Astrocyte of the cerebellum (primary cell): ENCODE measurements at regions not wholly inside any gene's neighbourhood (a gene's known extent, or its start where the extent isn't known, plus 50 kb on each side); places are given as distances from the start of the nearest gene placed in this dataset.

Source experiments
- DNase-seq: peaks from one replicate; pipeline ENCODE4 v3.0.0-alpha.2; 2011; ENCODE audit warnings: low read depth
- H3K4me3 ChIP-seq: 2 replicates; pipeline ENCODE4 v1.5.1; 2011; ENCODE audit warnings: mild to moderate bottlenecking, low read depth, low read length, moderate library complexity
- in situ Hi-C: cut with HindIII; loops from 2 replicates; pipeline ENCODE4 v1.10.0; 2017; ENCODE audit warnings: low sequenced_read_pairs
- TF ChIP-seq, protein P1 (sequence below): IDR thresholded peaks from 2 replicates; pipeline ENCODE4 v1.5.1; 2012; ENCODE audit warnings: low read length, low read depth, moderate library complexity, mild to moderate bottlenecking; ENCODE audit errors: missing control alignments

DNA sequence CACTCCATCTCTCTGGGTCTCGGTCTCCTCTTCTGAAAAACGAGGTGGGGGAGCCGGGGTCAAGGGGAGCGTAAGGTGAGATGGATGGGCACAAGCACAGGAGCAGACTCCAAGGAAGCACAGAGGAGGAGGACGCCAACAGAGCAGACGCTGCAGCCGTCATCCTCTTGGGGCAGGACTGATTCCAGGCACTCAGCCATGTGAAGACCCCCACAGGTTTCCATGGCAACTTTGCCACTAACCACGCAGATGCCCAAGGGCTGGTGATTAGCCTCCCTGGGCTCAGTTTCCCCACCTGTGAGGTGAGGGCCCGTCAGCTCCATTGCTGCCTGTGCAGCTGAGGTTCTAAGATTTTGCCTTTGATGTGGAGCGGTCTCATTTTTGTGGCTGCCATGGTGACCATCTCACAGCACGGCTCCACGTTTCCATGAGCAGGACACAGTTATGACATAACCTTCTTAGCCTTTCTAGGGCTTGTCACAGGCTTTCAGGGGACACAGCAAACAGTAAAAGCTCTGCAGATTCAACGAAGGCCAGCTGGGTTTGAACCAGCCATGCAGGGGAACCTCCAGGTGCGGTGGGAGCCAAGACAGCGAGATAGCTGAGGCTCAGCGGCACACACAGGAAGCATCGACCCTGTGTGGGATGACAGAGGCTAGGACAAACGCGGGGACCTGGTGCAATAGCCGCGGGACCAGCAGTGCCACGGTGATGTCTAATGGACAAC lies 170.3 kb downstream of the NUP210 start:
- no peak for DNase-seq
- in situ Hi-C loops = loop anchor here (5.0 kb wide), 2 partner anchors 53 to 72 kb away; no protein-coding TSS in a partner anchor
- no peak overlapping the region for H3K4me3 ChIP-seq
- TF ChIP-seq, protein P1, sequence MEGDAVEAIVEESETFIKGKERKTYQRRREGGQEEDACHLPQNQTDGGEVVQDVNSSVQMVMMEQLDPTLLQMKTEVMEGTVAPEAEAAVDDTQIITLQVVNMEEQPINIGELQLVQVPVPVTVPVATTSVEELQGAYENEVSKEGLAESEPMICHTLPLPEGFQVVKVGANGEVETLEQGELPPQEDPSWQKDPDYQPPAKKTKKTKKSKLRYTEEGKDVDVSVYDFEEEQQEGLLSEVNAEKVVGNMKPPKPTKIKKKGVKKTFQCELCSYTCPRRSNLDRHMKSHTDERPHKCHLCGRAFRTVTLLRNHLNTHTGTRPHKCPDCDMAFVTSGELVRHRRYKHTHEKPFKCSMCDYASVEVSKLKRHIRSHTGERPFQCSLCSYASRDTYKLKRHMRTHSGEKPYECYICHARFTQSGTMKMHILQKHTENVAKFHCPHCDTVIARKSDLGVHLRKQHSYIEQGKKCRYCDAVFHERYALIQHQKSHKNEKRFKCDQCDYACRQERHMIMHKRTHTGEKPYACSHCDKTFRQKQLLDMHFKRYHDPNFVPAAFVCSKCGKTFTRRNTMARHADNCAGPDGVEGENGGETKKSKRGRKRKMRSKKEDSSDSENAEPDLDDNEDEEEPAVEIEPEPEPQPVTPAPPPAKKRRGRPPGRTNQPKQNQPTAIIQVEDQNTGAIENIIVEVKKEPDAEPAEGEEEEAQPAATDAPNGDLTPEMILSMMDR = no peak

- in situ Hi-C loops = no loop called here
Measured at GRCh38 chr3:13248640-13249039, 171.5 kb downstream of the NUP210 start.

GRCh38 chr3:13245615-13245978 lies 172.4 kb upstream of the IQSEC1 start:
- TF ChIP-seq, protein P1 = no peak
- no peak for DNase-seq
- no peak overlapping the region for H3K4me3 ChIP-seq
- in situ Hi-C loops = no loop called here

More at GRCh38 chr3:13248640-13249039, 171.5 kb downstream of the NUP210 start:
- no peak overlapping the region for H3K4me3 ChIP-seq
- TF ChIP-seq, protein P1 = no peak
- DNase-seq = no peak

- DNase-seq = no peak
- TF ChIP-seq, protein P1 = no peak
- in situ Hi-C loops = no loop called here
- no peak overlapping the region for H3K4me3 ChIP-seq
Measured at GRCh38 chr3:13243586-13243985, 170.4 kb upstream of the IQSEC1 start.

DNA sequence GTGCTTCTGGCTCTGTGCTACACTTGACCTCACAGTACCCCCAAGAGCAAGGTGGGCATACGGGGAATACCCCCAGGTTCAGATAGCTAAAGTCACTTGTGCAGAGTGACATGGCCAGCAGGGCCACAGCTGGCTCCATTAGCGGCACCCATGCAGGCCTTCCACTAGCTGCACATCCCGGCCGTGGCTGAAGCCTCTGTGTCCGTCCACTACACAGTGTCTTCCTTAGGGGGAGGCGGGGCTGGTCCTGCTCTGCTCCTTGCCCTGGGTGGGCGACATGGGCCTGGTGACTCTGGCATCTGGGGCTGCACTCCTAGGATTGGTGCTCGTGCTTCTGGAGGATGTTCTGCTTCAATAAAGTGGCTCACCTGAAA lies 169.1 kb upstream of the IQSEC1 start:
- in situ Hi-C loops = no loop called here
- TF ChIP-seq, protein P1 = no peak
- no peak overlapping the region for H3K4me3 ChIP-seq
- DNase-seq = no peak

DNA sequence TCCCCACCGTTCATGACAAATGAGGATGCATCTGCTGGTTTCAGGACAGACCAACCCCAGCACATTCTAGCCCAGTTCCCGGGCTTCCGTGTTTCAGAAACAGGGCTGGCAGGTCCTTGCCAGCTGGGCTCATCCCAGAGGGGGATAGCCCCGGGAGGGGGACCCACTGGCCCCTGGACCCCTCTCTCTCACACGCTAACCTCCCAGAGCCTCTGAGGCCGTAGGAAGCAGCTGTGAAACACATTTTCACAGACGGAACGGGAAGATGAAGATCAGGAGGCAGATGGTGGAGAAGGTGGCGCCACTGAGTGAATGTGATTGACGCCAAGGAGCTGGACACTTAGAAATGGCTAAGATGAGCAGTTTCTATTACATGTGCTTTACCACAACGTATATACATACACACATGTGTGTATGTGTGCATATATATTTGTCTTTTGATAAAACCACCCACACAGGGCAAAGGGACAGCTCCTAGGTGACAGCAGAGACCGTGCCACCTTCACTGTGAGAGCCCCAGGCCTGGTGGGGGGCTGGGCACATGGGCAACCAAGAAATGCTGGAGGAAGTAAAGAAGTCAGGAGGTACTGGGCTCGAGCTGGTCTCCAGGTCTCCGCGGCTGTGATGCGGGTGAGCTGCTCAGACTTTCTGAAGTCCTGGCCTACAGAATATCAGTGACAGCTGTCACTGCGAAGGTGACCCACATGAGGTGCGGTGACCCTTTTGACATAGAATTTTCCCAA lies 168.6 kb upstream of the IQSEC1 start:
- in situ Hi-C loops = no loop called here
- no peak overlapping the region for H3K4me3 ChIP-seq
- no peak for DNase-seq
- TF ChIP-seq, protein P1 = no peak
